ENCODE measurements at regions not wholly inside any gene's neighbourhood (a gene's known extent, or its start where the extent isn't known, plus 50 kb on each side); places are given as distances from the start of the nearest gene placed in this dataset.
"Not testable (repeated sequence)": the region's sequence is repeated elsewhere in the genome, so short reads cannot be mapped to it uniquely, and the experiment has no call there.

DNA sequence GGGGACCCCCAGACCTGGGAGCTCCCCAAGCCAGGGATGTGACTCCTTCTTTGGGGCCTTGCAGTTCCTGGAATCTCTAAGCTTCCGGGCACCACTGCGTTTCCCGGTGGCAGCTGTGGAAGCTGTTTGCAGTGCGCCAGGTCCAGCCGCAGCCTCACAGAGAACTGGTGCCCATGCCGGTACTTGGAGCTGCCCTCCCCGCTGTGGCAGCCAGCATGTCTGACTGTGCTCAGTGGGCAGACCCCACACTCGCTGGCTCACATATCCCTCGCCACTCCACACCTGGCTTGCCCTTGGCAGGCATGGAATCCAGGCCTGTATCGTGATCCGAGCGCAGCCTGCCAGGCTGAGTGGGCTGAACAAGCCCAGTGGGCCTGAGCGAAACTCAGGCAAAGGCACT lies 753.2 kb upstream of the PCDH20 start:
- DNase-seq (ENCODE audit: low read depth): no peak

DNA sequence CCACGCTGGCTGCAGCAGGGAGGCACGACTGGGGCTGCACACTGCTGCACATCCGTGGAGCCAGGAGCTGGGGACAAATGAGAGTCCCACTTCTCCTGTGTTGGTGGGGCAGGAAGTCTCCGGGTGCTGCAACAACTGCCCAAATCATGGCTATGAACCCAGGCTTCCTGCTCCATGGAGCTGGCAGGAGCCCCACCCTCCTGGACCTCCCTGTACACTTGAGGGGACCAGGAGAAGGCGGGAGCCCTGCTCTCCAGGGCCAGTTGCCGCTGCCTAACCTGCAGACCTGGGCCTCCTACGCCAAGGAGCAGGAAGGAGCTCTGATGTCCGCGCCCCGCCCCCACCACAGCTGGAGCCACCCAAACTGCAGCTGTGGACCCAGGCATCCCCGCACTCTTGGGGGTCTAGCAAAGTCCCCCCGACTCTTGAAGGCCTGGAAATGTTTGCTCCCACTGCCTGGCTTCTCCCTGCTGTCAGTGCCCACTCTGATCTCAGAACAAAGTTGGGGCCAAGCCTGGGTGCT lies 752.1 kb upstream of the PCDH20 start:
- DNase-seq (ENCODE audit: low read depth): no peak

DNA sequence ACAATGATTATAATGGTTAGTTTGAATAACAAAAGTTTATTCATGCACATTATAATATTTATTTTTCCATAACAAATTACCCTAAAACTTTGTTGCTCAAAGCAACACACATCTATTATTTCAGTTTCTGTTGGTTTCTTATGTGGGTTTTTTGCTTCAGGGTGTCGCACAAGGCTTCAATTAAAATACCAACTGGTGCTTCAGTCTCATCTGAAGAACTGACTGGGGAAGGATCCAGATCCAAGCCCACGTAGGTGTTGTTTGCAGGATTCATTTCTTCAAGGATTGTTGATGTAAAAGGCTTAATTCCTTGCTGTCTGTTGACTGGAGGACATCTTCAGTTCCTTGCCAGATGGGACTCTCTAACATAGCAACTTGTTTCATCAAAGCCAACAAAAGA lies 747.2 kb upstream of the PCDH20 start:
- no peak for DNase-seq (ENCODE audit: low read depth)

DNA sequence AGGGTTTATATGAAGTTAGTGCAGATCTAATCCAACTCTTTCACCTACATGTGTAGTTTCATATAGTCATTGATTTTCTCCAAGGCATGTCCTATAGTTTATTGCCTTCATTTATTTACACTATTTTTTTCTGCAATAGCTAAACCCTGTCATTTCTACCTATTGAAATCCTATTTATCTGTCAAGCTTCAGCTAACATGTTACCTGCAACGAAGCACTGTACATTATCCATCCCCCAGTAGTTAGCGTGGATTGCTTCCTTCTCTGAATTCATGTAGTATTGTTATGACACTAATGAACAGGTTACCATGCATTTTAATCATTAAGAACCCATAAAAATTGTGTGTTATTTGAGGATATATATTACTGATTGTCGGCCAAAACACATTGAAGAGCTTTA lies 742.9 kb upstream of the PCDH20 start:
- no peak for DNase-seq (ENCODE audit: low read depth)

DNA sequence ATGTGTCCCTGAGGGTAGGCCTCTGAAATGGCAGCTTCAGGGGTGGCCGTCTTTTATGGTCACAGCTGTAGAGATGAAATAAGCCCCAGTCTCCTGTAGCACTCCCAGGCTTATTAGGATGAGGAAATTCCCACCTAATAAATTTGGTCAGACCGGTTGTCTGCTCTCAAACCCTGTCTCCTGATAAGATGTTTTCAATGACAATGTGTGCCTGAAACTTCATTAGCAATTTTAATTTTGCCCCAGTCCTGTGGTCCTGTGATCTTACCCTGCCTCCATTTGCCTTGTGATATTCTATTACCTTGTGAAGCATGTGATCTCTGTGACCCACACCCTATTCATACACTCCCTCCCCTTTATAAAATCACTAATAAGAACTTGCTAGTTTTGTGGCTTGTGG lies 736.1 kb upstream of the PCDH20 start:
- not testable (repeated sequence) for DNase-seq (ENCODE audit: low read depth)

DNA sequence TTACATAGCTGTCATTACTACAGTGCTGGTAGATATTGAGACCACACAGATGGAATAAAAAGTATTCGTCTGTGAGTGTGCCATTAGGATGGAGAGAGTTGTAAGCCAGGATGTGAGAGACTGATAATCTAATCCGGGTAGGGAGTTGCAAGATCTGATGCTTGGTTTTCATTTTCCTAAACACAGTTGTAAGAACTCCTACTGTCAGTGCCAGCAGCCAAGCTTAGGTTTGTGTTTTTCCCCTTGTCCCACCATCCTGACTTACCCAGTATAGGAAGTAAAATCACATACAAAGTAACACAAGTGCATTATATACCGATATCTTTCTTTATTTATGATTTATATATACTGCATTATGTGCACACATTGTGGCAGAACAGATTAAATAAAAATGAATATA lies 726.4 kb upstream of the PCDH20 start:
- DNase-seq (ENCODE audit: low read depth): no peak

DNA sequence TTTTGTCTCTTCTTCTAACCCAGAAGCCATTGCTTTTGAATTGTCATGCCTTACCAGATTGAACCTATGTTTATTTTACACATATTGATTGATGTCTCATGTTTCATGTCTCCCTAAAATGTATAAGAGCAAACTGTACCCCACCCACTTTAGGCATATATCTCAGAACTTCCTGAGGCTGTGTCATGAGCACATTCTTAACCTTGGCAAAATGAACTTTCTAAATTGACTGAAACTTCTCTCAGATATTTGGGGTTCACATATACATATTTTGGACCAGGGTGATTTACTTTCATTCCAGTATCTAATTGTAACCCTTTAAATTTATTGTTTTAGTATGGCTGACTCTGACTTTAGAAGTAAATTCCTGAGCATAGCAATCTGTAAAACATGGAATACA lies 723.9 kb upstream of the PCDH20 start:
- no peak for DNase-seq (ENCODE audit: low read depth)

DNA sequence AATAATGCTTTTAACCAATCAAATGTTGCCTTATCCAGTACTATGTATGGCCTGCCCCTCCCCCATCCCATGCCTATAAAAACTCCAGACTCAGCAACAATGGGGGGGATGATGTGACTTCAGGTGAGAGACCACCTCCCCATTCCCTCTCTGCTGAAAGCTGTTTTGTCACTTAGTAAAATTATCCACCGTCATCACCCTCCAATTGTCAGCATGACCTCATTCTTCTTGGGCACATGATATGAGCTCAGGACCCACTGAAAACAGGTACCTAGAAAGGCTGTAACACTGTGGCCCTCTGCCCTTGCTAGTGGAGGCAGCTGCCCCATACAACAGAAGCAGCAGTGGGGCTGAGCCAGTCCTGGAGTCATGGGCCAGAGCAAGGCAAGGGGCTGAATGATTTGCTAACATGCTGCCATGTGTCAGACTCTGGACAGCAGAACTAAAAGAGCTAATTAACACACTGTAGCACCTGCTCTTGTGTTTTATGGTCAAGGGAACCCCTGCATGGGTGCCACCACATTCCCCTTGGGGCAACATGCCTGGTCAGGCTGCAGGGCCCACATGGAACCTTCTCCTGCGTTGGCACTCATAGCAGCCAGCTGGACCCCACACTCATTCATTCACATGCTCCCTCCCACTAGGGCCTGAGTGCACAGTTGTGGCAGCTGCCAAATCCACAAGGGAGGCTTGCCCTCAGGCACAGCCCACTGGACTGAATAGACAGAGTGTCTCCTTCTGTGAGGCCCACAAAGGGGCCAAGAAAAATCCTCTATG lies 722.2 kb upstream of the PCDH20 start:
- no peak for DNase-seq (ENCODE audit: low read depth)

DNA sequence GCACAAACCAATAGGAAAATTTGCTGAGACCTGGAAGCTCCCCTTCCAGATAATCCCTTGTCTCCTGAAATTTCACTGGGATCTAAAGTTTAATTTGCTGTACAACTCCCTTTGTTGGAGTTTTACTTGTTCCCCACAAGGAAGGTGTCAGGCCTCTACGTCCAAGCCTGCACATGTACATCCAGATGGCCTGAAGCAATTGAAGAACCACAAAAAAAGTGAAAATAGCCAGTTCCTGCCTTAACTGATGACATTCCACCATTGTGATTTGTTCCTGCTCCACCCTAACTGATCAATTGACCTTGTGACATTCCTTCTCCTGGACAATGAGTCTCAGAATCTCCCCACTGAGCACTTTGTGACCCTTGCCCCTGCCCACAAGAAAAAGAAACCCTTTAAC lies 716.0 kb upstream of the PCDH20 start:
- no peak for DNase-seq (ENCODE audit: low read depth)

DNA sequence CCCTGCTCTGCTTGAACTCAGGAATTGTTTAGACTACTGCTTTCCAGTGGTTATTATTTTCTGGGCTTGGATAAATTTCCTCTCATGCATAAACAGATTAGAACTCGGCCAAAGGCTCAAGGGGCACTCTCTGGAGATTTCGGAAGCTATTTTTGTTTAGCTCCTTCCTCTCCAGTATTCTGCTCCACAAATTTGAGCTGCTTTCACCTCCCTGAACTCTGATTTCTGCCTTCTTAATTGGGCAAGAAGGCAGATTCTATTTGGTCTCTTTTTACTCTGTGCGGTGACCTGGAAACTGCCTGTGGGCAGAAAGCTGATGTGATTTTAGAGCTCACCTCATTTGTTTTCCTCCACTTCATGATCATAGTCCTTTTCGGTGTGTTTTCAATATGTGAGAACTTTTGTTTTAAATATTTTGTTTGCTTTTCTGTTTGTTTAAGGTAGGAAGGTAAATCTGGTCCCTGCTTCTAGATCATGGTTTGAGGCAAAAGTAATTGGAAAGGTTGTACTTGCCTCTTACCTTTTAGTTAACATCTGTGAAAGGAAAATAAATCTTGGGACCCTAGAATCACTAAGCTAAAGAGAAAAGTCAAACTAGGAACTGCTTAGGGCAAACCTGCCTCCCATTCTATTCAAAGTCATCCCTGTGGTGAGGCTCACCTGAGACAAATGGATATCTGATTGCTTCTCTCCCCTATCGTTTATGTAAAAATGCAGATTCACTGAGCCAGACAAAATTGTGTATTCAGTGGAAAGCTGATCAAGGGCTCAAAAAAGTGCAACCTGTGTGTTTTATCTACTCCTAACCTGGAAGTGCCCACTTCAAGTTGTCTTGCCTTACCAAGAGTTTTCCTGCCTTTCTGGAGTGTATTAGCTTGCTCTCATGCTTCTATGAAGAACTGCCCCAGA lies 714.7 kb upstream of the PCDH20 start:
- DNase-seq (ENCODE audit: low read depth): no peak

DNA sequence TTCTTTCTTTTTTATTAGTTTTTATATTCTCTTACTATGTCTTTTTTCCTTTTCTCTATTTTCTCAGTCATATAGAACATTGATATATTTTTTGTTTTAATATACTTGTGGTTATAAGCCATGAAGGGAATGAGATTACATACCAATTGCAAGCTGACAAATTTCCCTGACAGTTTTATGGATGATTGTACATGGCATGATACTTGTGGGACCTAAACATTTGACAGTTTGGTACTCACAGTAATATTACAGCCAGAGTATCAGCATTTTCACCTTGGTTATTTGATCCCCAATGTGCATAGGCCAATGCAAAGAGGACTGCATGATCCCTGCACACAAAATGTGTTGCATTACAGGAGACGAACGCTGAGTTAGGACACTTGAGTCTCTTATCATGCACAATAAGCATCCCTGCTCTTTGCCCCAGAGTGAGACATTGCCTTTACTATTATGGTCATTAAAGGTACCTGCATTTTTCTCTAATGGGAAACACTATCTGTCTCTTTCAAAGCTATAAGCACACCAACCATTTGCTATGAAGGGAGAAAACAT lies 713.4 kb upstream of the PCDH20 start:
- no peak for DNase-seq (ENCODE audit: low read depth)

DNA sequence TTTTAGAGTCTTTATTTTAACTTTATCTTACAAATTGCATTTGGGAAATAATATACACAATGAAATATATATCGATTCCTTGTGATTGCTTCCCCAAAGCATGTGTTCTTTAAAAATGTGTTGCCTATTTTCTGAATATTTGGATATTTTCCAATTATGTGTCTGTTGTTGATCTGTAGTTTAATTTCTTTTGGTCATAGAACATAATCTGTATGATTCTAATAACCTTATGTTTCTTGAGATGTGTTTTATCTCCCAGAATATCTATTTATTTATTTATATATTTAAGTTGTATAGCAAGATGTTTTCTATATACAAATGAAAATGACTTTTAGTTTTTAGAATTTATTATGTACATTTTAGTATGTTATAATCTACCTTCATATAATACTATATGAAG lies 710.8 kb upstream of the PCDH20 start:
- no peak for DNase-seq (ENCODE audit: low read depth)

DNA sequence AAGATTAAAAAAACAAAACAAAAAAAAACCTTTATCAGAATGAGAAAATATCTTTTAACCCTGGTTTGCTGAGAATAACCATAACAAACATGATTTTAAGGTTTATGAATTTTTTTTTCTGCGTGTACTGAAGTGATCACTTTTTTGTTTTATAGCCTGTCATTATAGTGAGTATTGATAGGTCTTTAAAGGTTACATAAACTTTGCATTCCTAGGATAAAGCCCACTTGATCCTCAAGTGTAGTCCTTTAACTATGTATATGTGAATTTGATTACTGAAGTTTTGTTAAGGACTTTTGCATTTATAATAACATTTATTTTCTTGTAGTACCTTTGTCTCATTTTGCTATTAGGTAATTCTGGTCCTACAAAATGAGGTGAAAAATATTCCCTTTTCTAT lies 709.8 kb upstream of the PCDH20 start:
- DNase-seq (ENCODE audit: low read depth): no peak

DNA sequence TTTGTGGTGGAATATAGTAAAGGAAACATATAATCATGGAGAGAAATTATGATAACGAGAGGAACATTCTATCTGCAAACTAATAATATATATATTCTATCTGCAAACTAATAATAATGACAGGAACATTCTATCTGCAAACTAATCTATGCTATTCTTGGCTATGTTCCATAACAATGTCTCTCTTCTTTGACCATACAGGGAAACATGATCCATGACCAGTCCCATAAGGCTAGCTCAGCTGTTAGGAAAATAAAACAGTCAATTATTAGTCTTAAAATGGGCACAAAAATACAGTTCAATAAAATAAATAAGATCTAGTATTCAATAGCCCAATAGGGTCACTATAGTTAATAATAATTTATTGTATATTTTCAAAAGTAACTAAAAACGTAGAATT lies 707.8 kb upstream of the PCDH20 start:
- no peak for DNase-seq (ENCODE audit: low read depth)

DNA sequence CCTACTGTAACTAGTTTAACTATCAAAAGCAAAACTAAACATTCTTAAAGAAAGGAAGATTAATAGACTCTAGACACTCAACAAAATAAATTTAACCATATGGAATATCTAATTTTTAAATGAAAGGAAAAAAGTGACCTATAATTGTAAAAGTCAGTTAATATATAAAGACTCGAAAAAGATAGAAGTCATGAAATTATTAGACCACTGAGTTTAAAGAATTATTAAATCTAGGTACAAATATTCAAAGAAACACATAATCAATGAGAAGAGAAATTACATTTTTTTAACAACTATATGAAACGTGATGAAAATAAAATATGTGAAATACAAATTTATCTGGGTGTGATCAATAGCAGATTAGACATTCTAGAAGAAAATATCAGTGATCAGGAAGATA lies 706.8 kb upstream of the PCDH20 start:
- DNase-seq (ENCODE audit: low read depth): no peak

DNA sequence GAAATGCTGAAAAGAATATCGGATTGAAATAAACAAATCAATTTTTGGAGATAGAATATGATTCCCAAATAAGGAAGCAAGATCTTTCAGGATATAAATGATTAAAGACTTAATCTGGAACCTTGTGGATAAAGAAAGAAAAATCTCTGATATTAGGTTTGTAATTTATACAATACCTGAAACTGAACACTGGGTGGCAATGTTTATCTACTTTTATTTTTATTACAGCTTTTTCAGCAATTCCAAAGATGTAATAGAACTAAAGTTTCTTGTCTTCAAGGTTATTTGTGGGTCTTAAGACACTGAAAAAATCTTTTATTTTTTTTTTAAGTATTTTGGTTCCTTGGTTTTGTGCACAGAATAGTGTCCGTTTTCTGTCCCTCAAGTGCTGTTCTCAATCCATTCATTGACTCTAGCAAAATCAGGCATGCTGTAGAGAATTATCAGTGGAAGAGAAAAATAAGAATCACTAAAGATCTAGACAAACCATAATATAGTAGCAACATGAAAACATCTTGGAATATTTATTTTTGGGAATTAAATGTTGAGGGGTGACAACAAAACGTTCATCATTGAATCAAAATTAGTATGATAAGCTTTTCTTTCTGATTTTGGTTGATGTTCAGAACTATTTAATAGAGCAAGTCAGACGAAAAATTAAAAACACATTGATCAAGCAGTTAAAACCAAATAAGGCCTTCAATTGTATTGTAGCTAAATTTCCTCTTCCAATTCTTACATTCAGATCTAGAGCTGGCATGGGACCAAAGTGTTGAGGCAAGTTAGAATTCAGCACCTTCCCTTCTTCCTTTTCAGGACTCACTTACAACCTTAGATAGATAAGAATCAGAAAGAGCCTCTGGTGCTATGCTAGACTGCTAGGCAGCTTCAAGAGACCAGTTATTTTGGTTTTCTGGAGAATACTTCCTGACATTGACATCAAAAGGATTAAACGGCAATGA lies 704.4 kb upstream of the PCDH20 start:
- no peak for DNase-seq (ENCODE audit: low read depth)

DNA sequence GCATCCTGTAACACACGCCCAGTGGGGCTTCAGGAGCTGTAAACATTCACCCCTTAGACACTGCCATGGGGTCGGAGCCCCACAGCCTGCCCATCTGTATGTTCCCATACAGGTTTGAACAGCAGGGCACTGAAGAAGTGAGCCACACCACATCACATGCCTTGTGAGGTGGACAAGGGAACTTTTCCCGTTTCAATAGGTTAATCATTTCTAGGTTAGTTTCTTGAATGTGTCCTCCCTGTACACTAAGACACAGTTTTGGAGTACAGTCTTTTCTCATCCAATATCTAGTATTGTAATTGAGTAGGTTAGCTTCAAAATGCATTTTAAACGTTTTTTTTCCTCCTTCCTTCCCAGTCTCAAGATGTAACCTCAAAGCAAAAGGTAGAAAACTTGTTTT lies 700.2 kb upstream of the PCDH20 start:
- no peak for DNase-seq (ENCODE audit: low read depth)

DNA sequence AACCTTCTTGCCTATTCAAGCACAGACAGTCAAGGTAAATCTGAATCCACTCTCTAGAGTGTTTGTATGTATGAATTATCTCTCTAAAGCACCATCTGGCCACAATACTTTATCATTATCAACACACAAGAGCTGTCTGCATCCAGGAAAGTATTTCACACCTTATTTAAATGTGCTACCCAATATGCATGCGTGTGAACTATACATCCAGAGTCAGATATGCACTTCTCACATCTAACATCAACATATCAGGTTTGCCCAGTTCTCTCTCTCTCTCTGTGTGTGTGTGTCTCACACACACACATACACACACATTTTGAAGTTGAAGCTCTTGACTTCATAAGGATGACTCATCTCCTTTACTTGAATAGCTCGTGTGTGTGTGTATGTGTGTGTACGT lies 697.5 kb upstream of the PCDH20 start:
- DNase-seq (ENCODE audit: low read depth): no peak

DNA sequence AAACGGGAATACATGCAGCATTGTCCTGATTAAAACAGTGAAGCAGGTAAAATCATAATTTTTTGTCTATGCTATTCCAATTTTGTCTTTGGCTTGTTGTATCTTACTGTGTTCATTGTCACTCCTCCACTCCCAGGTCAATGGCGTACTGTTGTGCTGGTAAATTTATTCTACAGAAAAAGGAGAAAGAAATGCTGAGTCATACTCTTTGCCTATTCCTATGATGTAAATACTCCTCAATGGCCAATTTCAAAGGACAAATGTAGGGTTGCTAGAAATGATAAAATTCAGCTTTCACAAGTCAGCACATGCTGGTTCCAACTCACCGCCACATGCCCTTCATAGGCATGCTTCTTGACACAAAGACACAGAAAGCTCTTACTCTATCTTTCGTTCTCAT lies 694.4 kb upstream of the PCDH20 start:
- no peak for DNase-seq (ENCODE audit: low read depth)

DNA sequence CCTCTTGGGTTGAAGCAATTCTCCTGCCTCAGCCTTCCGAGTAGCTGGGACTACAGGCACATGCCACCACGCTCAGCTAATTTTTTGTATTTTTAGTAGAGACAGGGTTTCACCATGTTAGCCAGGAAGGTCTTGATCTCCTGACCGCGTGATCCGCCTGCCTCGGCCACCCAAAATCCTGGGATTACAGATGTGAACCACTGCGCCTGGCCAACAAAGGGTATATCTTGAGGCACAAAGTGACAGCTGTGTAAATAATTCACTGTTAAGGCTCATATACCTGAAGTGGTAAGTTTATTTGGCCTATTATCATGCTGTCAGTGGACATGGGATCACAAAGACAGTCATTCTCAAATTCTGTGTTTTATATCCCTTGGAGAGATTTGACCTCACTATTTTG lies 688.5 kb upstream of the PCDH20 start:
- not testable (repeated sequence) for DNase-seq (ENCODE audit: low read depth)

DNA sequence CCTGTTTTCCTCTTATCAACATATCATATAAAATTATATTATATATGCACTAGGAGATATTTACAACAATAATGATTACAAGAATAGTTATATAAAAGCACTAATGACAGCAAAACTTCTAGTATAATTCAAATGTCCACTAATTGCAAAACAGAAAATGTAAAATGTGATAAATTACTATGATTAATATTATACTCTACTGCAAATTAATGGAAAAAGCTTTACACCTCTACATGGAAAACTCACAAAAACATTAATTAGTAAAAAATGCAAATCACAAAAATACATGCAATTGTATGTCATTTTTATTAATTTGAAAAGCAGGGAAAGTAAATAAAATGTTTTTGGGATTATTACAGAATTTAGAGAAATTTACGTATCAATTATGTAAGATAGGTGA lies 681.0 kb upstream of the PCDH20 start:
- DNase-seq (ENCODE audit: low read depth): no peak

DNA sequence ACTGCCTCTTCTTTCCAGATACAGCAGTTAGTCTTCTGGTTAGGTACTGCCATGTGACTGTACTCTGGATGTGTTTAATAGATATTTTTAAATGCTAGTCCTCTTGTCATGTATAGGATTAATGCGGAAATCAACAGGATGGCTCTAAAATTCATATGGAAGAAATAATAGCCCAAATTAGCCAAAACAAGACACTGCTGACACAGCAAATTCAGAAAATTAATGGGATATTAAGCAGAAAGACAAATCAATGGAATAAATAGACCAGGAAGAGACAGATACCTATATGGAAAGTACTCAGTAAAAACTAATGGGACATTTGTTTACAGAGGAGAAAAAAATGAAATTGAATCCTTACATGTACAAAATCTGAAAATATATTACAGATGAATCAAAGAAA lies 679.3 kb upstream of the PCDH20 start:
- DNase-seq (ENCODE audit: low read depth): no peak
